NCI-H2227 treated with DMSO at 0.1 percent for 48 hours (cell line): ENCODE measurements at regions not wholly inside any gene's neighbourhood (a gene's known extent, or its start where the extent isn't known, plus 50 kb on each side); places are given as distances from the start of the nearest gene placed in this dataset.
A peak's percentile ranks its signal among the peaks of the same experiment; 100 is the strongest.

Source experiments
- DNase-seq: peaks from one replicate; lab custom pipeline; 2025; lab: John Stamatoyannopoulos, UW

DNA sequence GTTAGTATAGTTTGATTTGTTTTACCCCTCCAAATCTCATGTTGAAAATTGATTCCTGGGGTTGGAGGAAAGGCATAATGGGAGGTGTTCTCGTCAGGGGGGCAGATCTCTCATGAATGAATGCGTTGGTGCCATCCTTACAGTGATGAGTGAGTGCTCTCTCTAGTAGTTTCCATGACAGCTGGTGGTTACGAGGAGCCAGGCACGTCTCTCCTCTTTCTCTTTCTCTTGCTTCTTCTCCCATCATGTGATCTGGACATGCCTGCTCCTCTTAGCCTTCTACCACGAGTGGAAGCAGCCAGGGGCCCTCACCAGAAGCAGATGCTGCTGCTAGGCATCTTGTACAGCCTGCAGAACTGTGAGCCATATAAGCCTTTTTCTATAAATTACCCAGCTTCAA, 454.1 kb downstream of the EFNA5 start:
- DNase-seq, result no peak

DNA sequence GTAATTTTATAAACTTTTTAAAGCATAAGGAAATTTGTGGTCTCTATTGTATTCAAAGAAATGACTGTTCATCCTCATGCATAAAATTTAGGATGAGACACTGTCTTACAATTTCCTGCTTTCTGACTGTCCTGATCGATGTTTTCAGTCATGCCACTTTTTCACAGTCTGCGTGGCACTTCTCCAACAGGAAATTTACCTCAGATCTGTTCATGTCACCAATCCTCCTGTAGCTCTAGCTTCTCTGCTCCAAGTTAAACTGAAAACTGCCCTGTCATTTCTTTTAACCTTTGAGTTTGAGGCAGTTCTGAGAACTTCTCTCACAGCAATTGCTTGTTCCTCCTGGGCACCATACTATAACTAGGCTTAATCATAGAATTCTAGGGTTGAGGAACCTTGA, 455.1 kb downstream of the EFNA5 start:
- no peak for DNase-seq

DNA sequence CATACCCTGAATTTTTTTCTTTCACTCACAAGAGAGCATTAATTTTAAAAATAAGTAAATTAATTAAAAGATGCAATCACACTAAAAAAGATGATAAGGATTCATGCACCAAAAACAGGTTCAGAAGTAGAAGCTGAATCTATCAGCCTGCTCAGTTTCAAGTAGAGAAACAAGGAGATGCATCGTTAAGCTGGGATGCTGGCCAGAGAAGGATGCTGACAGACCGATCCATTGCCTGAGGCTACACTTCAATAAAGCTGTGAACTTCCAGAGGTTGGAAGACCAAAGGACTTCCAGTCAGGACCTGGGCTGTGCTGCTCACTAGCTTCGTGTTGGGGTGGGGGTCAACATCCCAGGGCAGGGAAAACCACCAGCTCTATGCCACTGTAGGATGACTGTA, 457.7 kb downstream of the EFNA5 start:
- no peak for DNase-seq

DNA sequence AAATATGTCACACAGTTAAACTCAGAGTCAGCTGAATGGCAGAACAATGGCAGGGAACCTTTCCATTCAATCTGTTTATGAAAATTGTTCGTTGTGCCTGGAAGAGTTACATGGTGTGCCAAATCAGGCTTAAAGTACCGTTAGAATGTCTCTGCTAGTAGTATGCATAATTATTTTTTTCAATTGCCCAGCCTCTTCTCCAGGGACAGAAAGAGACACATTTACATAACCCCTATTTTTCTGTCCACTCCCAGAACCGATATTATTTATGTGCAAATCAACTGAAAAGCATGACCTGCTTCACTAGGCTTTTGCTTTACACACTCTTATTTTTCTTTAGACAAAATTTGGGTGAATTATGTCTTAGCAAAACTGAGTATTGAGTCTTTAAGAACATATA, 459.1 kb downstream of the EFNA5 start:
- no peak for DNase-seq

DNA sequence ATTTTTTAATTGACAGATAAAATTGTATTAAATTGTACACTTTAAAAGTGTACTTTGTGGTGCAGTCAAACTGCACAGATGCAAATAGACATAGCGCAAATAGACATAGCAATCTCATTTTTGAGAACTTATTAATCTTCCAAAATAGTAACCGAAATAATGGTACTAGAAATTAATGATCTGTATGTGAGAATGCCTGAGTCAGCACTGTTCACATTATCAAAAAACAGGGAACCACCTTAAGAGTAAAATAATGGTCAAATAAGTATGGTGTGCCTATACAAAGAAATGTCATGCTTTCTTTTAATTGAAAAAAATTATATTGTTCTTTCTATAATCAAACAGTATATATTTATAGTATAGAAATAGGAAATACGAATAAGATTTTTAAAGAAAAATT, 461.9 kb downstream of the EFNA5 start:
- DNase-seq, result no peak

DNA sequence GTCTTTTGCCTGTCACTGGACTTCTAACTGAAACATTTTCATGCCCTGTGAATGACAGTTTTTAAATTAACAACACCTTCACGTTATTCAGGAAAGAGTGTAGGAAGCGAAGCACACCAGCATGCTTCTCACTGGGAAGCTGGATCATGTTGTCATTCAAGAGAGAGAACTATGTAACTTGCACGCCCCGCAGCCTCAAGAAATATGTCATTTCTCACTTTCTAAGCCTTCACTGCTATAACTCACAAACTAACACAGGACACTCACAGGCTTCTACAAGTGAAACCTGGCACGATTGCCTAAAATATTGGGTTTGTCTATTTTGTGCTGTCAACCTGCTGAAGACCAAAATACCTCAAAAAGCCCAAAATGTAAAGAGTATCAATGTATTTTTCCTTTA, 466.3 kb downstream of the EFNA5 start:
- no peak for DNase-seq

DNA sequence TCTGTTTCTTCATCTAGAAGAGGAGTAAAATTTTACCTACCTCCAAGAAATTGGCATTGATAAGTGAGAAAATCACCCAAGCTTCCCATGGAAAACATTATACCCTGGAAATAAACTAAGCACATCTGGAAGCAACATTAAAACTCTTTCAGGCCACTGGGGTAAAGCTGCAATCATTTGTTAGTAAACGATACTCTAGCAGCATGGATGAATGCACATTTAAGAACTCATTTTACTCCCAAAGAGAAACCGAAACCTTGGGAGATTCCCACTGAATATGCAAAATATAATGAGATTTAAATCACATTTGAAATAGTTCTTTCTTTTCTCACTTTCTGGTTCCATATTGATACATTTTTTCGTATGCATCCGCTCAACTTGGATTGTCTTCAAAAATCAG, 467.5 kb downstream of the EFNA5 start:
- DNase-seq, result no peak

DNA sequence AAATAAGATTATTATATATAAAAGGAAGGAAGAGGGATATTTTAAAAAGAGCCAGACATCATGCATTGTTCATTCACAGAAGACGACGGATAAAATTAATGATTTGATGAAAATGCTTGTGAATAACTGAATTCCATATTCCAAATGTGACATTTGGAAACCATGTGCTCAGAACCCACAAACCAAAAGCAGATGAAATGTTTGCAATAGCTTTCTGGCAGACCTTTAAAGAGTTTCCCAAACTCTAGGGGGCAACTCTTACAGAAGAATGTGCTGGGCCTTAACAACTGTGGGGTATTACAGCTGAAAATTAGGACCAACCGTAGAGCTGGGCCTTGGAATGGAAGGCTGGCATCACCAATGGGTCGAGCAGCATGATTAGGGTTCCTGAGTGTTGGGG, 471.0 kb downstream of the EFNA5 start:
- DNase-seq, result no peak

DNA sequence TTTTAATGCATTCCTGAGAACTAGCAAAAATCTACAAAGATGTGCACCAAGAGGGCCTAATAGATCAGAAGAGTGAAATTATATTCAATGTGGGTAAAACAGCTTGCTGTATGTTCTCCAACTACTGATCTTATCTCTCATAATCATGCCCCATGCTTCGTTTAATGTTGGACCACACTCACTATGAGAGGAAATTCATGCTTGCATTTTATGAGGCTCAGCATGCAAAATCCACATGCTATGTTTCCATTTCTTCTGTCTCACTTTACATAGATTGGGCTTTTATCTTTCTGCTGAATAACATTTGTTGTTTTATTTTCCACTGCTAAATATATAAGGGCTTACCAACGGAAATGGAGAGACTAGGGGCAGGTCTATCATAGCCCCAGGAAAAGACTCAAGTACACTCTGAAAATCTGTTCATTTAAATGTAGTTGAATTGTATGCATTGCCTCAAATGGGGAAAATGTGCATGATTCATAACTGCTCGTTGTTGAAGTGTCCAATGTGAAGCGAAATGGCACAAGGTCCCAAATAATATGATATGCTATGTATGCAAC, 474.2 kb downstream of the EFNA5 start:
- no peak for DNase-seq

DNA sequence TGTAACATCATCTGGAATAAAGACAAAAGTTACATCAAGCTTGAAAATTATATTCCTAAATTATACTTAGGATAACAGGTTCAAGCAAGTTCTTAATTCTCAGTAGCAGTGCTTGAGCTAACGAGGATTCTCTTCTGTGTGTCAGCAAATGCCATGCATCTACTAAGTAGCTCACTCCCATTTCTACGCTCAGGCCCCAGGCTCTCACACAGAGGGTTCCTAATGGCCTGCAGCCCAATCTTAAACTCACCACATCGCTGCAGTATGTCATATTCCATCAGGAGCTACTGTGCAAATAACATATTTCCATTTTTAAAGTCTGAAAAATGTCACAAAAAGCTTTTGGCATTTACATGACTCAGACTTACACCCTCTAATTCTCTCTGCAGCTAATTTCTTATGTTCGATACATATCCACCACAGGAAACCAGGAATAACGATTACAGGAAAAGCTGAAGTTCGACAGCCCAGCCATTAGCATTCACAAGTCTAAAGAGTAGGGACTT, 474.8 kb downstream of the EFNA5 start:
- DNase-seq, result no peak

DNA sequence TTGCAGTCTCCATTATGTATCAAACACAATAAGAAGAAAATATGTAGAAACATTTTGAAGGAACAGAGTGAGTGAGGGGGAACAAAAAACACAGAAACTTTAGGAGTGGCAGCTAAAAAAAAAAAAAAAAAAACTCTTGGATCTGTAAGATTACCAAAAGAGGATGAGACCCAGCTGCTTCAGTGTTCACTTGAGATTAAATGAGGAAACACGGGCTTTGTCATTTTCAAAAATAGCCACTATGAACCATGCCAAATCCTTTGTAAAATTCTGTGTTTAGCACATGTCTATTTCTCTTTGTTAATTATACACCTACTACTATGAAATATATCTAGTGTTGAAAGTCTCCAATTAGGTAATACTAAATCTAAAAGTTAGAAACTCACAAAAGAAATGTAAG, 485.9 kb downstream of the EFNA5 start:
- no peak for DNase-seq

DNA sequence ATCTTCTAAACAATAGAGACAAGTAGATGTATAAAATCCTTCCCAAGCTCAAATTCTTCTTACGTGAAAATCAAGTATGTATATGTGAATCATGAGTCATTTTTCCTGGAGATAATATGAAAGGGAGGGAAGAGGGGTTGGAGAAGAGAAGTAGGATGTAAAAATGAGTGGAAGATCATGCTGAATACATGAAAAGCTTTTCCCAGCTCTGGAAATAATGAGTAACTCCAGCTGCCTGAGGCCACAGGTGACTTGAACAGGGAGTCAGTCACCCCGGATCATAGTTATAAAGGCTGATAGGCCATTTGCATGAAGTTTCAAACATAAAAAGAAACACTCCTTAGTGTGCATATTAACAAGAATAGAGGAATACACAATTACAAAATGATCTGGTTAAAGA, 486.7 kb downstream of the EFNA5 start:
- no peak for DNase-seq

DNA sequence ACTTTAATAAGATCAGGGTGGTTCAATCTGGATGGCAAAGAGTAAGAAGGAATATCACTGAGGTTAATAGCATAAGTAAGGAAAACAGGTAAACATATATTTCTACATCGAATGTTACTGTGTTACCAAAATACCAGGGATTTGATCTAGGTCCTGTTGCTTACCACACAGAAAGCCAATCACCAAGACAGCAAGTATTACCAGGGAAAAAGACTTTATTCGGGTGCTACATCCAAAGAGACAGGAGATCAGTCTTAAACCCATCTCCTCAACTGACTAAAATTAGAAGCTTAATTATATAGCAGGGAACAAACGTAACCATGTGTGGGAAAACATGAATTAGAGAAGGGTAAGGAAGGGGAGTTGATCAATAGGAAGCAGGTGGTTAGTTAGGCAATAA, 500.1 kb downstream of the EFNA5 start:
- no peak for DNase-seq

DNA sequence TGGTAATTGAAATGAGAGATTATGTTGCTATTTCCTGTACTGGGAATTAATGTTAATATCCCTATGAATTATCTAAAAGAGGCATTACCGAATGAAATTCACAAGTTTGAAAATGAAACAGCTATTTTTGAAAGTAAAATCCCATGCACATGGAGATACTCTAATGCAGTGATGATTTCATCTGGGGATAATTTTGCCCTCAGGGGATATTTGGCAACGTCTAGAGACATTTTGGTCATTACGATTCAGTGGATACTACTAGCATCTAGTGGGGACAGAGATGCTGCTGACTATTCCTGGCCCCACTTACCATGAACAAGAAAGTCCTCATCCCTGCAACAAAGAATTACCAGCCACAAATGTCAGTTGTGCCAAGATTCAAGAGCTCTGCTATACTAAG, 500.9 kb downstream of the EFNA5 start:
- no peak for DNase-seq

DNA sequence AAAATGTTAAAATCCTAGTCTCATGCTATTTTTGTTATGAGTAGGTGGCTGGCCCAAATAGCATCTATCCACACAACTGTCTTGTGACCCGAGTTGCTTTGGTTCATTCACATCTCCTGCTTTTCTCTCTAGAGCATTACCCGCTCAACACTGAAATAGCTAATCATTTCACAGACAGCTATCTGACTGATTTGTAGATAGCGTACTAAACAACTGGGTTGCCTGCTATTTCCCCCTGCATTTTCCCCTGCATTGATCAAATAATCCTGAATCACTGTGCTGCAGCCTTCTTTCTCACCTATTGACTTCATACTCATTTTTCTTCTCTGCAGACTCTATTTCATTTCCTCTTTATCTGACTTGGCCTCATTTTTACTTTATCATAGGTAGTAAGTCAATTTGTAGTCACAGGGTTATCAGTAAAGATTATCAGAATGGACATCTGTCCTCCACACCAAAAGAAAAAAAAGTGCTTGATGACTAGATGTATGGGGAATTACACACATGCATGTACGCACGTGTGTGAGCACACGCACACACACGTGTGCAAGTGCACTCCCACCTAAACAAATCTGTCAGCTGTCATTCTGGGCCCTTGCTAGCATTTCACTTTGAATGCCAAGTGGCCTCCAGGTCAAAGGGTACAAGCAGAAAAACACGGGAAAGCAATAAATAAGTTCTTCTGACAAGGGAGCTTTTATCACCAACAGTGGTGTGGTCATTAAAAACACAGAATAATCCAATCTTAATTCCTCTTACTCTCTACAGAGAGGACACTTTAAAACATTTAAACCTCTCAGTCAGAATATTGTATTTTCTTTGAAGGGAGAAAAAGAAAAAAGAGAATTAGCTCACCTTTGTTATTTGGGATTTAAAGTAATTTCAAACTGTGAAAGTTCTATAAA, 501.6 kb downstream of the EFNA5 start:
- DNase-seq, result no peak

DNA sequence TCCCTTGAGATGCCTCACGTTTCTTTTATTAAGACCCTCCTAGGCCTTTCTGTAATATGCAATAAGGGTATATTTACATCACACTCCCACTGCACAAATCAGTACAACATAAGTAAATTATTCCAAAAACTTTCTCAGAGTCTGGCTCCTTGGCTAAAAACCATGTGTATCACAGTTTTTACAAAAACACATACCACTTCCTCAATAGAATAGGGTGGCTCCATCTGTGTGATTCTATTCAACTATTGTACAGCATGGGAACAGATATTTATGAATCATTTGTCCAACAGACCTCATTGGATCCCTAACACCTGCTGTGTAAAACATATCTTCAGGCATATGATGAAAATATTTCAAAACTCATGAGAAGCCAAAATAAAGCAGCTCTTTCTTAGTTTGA, 502.7 kb downstream of the EFNA5 start:
- DNase-seq, result no peak

DNA sequence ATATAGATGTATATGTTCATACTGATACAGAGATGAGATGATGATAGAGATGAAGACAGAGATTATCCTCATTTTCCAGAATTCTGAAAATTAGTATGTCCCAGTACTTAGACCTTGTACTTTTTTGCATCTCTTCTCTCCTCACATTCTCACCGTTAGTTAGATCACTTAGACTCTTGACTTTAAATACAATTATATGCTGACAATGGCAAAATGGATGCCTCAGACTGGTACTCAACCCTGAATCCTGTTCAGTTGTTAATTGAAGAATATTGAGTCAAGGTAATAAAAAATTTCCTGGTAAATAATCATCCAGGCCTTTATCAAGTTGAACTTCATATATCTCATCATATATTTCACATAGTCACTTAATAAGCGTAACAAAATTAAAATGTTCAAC, 505.4 kb downstream of the EFNA5 start:
- DNase-seq, result no peak

DNA sequence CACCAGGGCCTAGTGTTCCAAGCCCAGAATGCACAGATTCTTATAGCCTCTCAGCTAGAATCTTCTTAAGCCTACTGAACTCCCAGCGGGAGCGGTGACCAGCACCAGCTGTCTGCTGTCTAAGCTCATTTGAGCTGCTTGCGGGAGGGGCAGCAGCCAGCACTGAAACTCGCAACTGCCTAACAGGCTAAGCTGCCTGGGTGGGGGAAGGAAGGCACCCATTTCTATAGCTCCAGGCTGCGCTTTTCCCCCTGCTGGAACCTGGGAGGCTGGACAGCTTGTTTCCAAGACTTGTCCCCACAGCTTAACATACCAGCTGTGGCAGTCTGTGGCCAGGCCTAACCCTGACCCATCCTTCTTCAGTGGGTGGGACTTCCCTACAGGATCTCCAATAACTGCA, 512.9 kb downstream of the EFNA5 start:
- DNase-seq, result no peak

DNA sequence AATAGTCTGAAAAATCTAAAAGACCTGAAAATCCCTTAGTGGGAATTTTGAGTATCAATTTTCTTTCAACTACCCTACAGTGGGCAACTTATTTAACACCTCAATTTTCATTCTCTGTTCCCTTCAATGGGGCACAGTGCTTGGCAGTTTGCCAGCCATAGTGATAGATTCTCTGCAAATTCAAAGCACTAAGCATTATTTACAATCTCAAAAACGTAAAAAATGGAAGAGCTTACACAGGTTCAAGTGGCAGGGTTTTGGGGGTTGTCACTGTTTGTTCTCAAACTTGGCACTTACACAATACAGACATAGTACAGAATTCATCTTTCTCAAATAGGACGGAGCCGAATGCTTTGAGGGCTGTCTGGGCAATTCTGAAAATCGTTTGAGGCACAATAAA, 515.0 kb downstream of the EFNA5 start:
- DNase-seq, result peak; percentile 61

DNA sequence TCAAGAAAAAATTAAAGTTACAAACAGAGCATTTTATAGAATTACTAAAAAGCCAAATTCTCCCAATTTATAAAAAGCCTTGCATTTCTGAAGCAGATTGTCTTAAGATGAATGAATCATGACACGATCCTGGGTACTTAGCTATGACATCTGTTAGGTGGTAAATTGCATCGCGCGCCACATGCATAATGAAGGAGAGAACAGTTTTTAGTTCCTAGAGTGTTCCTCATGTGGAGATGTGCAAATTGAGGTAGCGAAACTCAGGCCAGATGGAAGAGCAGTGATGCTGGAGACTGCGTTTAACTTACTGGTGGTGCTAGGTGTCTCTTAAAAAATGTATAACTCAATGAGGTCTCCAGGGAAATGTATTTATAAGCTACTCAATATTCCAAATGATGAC, 516.1 kb downstream of the EFNA5 start:
- DNase-seq, result no peak

DNA sequence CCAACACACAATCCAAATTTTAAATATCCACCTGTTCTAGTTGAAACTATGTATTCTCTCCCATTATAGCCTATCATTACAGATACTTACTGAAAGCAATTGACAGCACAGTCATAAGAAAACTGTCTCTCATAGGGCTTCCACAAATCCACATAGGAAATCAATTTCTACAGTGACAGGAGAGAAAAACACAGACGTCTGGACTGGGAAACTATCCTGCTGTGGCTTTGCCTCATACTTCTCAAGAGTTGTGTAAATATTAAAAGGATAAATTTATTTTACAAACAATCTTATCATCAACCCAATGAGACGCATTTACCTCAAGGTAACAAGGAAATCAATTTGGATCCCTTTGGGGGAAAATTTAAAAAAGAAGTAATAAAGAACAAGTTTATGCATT, 517.5 kb downstream of the EFNA5 start:
- DNase-seq, result no peak

DNA sequence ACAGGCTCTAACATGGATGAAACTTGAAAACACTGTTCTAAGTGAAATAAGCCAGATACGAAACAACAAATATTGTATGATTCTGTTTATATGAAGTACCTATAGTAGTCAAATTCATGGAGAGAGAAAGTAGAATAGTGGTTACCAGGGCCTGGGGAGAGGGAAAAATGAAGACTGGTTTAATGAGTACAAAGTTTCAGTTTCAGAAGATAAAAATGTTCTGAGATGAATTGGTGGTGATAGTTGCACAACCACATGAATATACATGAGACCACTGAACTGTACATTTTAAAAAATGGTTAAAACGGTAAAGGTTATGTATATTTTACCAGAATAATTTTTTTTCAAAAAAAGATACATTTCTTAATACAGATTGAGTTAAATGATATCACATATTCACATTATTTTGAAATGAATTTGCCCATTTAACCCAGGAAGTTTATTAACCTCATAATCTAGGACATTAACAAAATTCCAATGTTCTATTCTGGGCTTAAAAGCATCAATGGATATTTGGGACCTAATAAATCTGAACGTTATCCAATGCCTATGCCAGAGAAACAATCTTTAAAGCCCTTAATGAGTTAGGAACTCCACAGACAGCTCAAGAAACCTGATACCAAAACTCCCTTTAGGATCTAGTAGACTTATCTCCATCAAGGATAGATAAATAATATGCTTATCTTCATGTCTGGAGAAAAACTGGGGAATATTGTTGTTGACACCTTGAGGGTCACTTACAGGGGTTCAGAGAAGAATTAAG, 521.3 kb downstream of the EFNA5 start:
- DNase-seq, result no peak

DNA sequence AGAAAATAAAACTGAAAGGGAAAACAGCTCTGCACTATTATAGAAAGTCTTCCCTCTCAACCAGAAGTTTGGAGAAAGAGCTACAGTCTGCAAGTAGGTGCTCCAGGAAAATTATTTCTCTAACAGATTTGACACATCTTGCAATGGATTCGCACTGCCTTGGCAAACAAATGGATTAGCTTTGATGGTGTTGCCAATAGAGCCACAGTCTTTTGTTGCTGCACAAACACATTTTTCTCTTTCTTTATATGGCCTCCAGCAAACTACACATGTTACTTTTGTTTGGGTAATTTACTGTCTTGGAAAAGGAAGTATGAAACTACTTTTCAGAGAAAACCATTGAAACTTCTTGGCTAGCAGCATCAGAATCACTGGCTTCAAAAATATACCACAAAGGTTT, 523.1 kb downstream of the EFNA5 start:
- no peak for DNase-seq
